Activated CD4-positive, alpha-beta T cell treated with anti-CD3 and anti-CD28 coated beads, Interleukin-2, Interleukin-6, amounts not matched to agents 100 ng/mL and 50 ng/mL, durations not matched to agents 16 hours and 8 hours (primary cell): ENCODE measurements at regions not wholly inside any gene's neighbourhood (a gene's known extent, or its start where the extent isn't known, plus 50 kb on each side); places are given as distances from the start of the nearest gene placed in this dataset.

Source experiments
- DNase-seq: peaks from one replicate; pipeline ENCODE4 v3.0.0-alpha.2; 2020

DNA sequence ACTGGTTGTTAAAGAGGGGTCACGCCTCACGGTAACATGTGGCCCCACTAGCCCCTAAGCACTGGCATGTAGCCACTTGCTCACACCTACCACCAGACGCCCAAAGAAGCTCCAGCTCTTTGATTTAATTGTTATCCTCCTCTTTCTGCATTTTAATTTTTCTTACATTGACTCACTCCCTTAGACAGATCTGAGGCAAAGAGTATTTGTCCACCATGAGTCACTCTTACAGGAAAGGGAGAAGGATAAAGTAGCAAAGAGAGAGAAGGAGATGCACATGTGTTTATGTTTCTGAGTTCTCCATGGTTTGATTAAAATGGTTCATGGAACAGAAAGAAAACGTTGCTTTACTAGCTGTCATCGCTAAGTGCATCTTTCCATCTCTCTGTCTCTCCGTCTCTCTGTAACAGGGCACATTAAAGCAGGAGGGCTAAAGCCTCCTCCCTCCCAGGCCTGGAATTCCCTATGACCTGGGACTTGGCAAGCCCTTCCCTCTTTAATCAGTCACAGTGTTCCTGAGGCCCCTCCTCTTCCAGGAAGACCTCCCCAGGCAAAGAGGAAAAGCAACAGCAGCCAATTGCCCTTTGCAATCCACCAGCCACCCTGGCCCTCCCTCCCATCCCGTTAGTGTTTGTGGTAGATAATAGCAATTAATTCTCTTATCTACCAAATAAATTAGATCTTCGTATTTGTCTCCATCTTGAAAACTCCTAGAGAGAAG, 112.8 kb upstream of the TSHZ2 start:
- no peak for DNase-seq

DNA sequence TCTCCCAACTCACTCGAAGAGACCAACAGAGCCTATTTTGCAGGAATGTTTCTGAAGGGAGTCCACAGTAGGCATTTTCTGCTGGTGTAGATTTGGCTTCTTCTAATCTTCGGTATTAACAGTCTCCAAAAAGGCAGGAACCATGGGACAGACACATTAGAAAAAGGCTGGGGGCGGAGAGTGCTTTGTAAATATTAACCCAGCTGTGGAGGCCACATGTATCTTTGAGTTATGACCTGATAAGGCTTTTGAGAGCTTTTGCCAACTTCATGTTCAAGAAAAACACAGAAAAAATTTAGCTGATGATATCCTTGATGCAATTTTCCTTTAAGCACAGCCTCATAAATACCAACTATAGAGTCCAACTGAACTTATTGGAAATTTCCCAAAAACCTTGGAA, 119.4 kb upstream of the TSHZ2 start:
- no peak for DNase-seq

GRCh38 chr20:52847731-52848359, 124.3 kb upstream of the TSHZ2 start:
- DNase-seq = no peak

GRCh38 chr20:52847029-52847660, 125.0 kb upstream of the TSHZ2 start:
- DNase-seq = no peak

GRCh38 chr20:52845044-52845443, 127.1 kb upstream of the TSHZ2 start:
- no peak for DNase-seq

GRCh38 chr20:52843425-52843824, 128.7 kb upstream of the TSHZ2 start:
- DNase-seq = no peak

- no peak for DNase-seq
Observed at GRCh38 chr20:52841003-52841402, 131.2 kb upstream of the TSHZ2 start.

GRCh38 chr20:52840041-52840440, 132.1 kb upstream of the TSHZ2 start:
- DNase-seq = no peak

- no peak for DNase-seq
Observed at GRCh38 chr20:52838510-52839241, 133.5 kb upstream of the TSHZ2 start.

DNA sequence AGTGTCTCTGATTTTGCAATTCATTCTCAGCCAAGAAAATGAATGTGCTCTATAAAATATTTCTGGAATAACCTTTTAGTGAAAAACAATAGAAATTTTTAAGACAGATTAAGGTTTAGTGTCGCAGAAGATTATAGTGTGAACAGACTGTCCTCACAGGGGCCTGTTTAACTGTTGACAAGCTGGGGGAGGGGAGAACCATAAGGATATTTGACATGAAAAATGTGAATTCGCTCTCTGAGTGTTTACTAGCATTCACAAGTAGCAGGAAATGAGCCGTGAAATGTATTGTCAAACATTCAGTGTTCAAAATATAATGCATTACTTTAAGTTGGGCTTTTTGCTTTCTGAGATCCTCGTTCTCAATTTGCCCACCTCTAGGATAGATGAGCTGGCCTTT, 134.8 kb upstream of the TSHZ2 start:
- no peak for DNase-seq

DNA sequence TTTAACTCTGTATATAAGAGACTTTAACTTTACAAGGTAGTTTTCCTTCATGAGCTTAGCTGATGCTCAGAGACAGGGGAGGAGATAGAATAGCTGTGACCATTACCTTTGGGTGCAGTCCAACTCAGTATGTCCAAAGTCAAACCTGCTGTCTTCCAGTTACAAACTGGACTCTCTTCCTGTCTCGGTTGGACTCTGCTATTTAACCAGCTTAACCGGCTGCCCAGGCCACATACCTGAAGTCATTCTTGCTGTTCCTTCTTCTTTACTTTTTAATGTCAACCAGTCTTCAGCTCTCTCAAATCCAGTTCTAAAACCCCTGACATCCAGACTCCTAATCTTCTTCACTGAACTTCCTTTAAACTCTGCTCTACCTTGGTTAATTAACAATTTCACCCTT, 138.3 kb upstream of the TSHZ2 start:
- no peak for DNase-seq

DNA sequence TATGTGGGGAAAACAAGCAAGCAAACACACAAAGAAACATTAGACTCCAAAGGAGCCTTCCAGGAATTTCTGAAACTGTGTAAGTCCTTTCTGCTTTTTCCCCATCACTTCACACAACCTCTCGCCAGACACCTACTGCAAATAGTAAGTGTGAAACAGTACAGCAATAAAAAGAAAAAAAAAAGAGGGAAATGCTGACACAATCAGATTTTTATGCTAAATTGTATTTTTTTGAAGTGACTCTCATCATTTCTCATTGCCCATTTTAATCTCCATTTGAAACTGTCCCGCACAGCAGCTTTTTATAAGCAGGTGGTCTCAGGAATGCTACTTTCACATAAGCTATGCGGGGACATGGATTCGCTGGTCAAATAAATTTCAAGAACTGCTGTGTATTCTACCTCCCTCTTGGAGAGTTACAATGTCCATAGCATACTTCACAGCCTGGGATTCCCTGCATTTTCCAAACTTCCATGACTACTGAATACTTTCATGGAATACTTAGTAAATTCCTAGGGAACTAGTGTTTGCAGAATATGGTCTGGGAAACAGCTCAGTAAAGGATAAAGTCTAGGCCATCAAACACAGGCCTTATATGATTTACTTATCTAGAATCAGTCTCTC, 139.9 kb upstream of the TSHZ2 start:
- no peak for DNase-seq

DNA sequence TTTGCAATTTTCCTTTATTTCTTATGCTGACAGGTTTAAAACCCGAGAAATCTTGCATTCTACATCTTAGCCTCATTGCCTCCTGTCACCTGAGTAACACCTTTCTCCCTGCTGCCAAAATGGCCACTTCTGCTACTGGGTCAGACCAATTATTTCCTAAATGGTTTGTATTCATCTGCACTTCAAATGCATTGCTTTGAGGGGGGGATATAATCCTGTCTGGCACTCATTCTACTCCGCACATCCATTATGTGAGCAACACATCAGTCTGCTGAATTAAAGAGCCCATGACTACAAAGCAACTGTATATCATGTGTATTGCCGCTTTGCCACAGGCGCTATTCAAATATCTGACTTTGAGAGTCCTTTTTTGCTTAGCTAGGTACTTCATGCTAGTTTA, 141.6 kb upstream of the TSHZ2 start:
- DNase-seq = no peak

- no peak for DNase-seq
Observed at GRCh38 chr20:52829111-52829510, 143.0 kb upstream of the TSHZ2 start.

DNA sequence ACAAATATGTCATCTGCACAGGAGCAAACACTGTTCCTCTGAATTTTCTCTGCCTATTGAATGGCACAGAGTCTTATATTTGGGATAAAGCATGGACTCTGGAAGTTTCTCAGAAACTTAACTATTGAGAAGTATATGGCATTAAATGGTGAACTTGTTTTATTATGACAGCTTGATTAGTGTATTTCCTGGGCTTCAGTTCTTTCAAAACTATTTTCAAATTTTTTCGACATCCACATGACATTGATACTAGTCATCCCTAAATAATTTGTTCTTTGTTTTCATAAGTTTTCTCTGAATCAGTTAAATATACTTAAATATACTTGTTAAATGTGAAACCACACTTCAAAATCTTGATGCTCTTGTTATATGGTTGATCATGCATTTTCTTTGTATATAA, 144.0 kb upstream of the TSHZ2 start:
- DNase-seq = no peak

DNA sequence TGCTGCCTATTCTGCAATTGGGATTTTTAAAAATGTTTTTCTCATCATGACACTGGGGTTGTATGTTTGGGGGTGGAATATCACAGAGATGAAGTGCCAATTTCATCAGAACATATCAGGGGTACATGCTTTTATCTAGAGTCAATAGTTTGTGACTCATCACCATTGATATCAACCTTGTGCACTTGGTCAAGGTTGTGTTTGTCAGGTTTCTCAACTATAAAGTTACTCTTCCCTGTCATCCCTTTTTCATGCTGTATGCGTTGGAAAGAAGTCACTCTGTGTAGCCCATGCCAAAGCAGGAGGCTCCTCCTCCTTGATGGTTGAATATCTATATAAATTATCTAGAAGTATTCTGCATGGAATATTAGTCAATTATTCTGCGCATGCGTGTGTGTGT, 145.4 kb upstream of the TSHZ2 start:
- DNase-seq = no peak

- DNase-seq = no peak
Observed at GRCh38 chr20:52826321-52826720, 145.8 kb upstream of the TSHZ2 start.

GRCh38 chr20:52824494-52825216, 147.5 kb upstream of the TSHZ2 start:
- DNase-seq = no peak

- DNase-seq = no peak
Observed at GRCh38 chr20:52823303-52823702, 148.9 kb upstream of the TSHZ2 start.

DNA sequence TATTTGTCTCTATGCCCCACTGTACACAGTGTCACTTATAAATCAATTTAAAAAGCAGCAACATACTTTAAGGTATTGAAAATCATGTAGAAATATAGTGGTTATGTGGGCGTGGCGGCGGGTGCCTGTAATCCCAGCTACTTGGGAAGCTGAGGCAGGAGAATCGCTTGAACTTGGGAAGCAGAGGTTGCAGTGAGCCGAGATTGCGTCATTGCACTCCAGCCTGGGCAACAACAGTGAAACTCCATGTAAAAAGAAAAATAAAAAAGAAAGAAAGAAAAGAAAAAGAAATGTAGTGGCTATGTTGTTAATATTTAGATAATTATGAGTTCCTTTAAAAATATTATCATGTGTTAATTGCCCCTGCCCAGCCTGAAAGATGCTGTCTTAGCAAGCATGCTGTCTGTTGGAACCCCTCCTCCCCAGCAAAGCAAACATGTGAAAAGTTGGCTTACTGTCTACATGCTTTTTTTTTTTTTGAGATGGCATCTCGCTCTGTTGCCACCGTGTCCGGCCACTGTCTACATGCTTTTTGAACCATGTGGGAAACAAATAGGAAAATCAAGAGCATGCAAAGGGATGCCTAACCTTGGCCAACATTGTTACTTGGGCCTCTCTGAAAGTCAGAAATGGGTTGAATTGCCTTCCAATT, 151.4 kb upstream of the TSHZ2 start:
- no peak for DNase-seq

GRCh38 chr20:52818491-52818890, 153.7 kb upstream of the TSHZ2 start:
- no peak for DNase-seq

DNA sequence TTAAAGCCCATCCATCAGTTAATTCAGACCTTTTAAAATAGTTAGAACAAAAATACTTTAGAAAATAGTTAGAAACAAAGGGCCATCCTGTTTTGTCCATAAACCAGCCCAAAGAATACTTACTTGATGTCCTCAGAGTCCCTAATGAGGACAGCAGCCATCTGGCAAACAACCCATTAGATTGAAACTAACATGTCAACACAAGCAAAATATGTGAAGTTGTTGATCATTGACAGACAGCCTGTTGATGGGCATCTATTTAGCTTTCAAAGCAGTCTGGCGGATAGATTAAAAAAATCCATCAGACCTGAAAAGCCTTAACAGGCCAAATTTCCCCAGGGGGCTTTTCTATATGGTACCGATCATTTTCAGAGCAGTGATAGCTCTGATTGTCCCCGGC, 154.2 kb upstream of the TSHZ2 start:
- no peak for DNase-seq
